SU-DHL-6 (cell line): ENCODE measurements at regions not wholly inside any gene's neighbourhood (a gene's known extent, or its start where the extent isn't known, plus 50 kb on each side); places are given as distances from the start of the nearest gene placed in this dataset.

Experiments used
- CTCF ChIP-seq: fragments of 200-600 bp; sonication (generic); IDR thresholded peaks from one replicate; pipeline ENCODE4 v1.5.1; 2017; ENCODE audit warnings: antibody characterized with exemption, mild to moderate bottlenecking, low read length, moderate library complexity; ENCODE audit not compliant: insufficient read depth, poor library complexity, severe bottlenecking
- EZH2phosphoT487 ChIP-seq: fragments of 200-600 bp; sonication (generic), shearing (Covaris generic); conservative IDR thresholded peaks from 2 replicates; pipeline ENCODE4 v1.6.1; 2018; ENCODE audit warnings: mild to moderate bottlenecking, antibody characterized with exemption, low read length, moderate library complexity, mixed read lengths

- no peak for TF ChIP-seq EZH2phosphoT487
- no peak for TF ChIP-seq CTCF
These were observed 236.3 kb upstream of the NAV3 start for GRCh38 chr12:77594366-77594765.
